ENCODE measurements at regions not wholly inside any gene's neighbourhood (a gene's known extent, or its start where the extent isn't known, plus 50 kb on each side); places are given as distances from the start of the nearest gene placed in this dataset.
"Not testable (repeated sequence)": the region's sequence is repeated elsewhere in the genome, so short reads cannot be mapped to it uniquely, and the experiment has no call there.

DNA sequence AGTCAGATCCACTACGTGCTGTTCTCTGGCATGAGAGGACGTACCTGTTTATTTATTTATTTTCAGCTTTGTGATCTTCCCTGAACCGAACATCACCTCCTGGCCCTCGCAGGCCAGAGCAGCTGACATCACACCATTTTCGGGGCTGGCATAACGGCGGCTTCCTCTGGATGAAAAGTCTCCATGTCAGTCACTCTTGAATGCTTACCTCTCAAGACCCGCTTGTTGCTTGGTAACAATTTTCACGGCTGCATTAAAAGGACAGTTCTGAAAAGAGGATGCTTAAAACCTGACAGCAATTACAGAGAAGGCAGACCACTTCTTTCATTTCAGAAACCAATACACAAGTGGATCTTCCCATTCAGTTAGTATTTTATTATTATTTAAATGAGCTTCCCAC, 159.8 kb upstream of the CDH4 start:
- H3K4me3 Mint-ChIP-seq: no peak overlapping the region
- H3K36me3 ChIP-seq (ENCODE audit: insufficient read depth, low read length): no peaks in the 10 kb centered on the region
- H3K36me3 Mint-ChIP-seq: no peaks in the 10 kb centered on the region
- no peak for DNase-seq
- CTCF ChIA-PET: interaction anchor here (1.3 kb wide), 1 partner anchor 9 kb away, joined by 3 read pairs; no protein-coding TSS in a partner anchor
- H3K27me3 Mint-ChIP-seq: peaks cover 0 to 10% of the 10 kb centered on the region in 2 donors
- no peaks in the 10 kb centered on the region for H3K9me3 ChIP-seq (ENCODE audit: low read length)
- H3K27ac Mint-ChIP-seq: no peak overlapping the region
- peaks cover 17 to 39% (median 30%) of the 10 kb centered on the region in 5 donors for H3K9me3 Mint-ChIP-seq
- no peak overlapping the region for H3K4me3 ChIP-seq (ENCODE audit: low read length)
- POLR2A ChIA-PET: no interaction called here
- H3K27ac ChIP-seq (ENCODE audit: low read depth, low read length): no peak overlapping the region
- H3K4me1 ChIP-seq (ENCODE audit: insufficient read depth, low read length): no peaks in the 10 kb centered on the region
- H3K27me3 ChIP-seq (ENCODE audit: insufficient read depth, low read length, poor library complexity, severe bottlenecking): no peaks in the 10 kb centered on the region
- no peaks in the 10 kb centered on the region for H3K4me1 Mint-ChIP-seq

GRCh38 chr20:61094581-61094980, 157.5 kb upstream of the CDH4 start:
- no peak overlapping the region for H3K4me3 ChIP-seq (ENCODE audit: low read length)
- no peak overlapping the region for H3K27ac ChIP-seq (ENCODE audit: low read depth, low read length)
- H3K4me3 Mint-ChIP-seq: no peak overlapping the region
- no peaks in the 10 kb centered on the region for H3K9me3 ChIP-seq (ENCODE audit: low read length)
- CTCF ChIA-PET: no interaction called here
- H3K27me3 Mint-ChIP-seq: peaks cover 0 to 7% of the 10 kb centered on the region in 2 donors
- POLR2A ChIA-PET: no interaction called here
- no peak for DNase-seq
- H3K36me3 ChIP-seq (ENCODE audit: insufficient read depth, low read length): no peaks in the 10 kb centered on the region
- no peak overlapping the region for H3K27ac Mint-ChIP-seq
- no peaks in the 10 kb centered on the region for H3K4me1 ChIP-seq (ENCODE audit: insufficient read depth, low read length)
- no peaks in the 10 kb centered on the region for H3K27me3 ChIP-seq (ENCODE audit: insufficient read depth, low read length, poor library complexity, severe bottlenecking)
- peaks cover 19 to 40% (median 30%) of the 10 kb centered on the region in 5 donors for H3K9me3 Mint-ChIP-seq
- no peaks in the 10 kb centered on the region for H3K4me1 Mint-ChIP-seq
- no peaks in the 10 kb centered on the region for H3K36me3 Mint-ChIP-seq

GRCh38 chr20:61096463-61096862, 155.6 kb upstream of the CDH4 start:
- H3K36me3 ChIP-seq (ENCODE audit: insufficient read depth, low read length): no peaks in the 10 kb centered on the region
- H3K9me3 Mint-ChIP-seq: peaks cover 21 to 41% (median 29%) of the 10 kb centered on the region in 5 donors
- DNase-seq: no peak
- CTCF ChIA-PET: no interaction called here
- no peaks in the 10 kb centered on the region for H3K4me1 ChIP-seq (ENCODE audit: insufficient read depth, low read length)
- H3K9me3 ChIP-seq (ENCODE audit: low read length): no peaks in the 10 kb centered on the region
- no peak overlapping the region for H3K4me3 Mint-ChIP-seq
- no peak overlapping the region for H3K4me3 ChIP-seq (ENCODE audit: low read length)
- no peak overlapping the region for H3K27ac Mint-ChIP-seq
- H3K27me3 Mint-ChIP-seq: peaks cover 0 to 5% of the 10 kb centered on the region in 2 donors
- no peaks in the 10 kb centered on the region for H3K36me3 Mint-ChIP-seq
- H3K27ac ChIP-seq (ENCODE audit: low read depth, low read length): no peak overlapping the region
- POLR2A ChIA-PET: no interaction called here
- H3K27me3 ChIP-seq (ENCODE audit: insufficient read depth, low read length, poor library complexity, severe bottlenecking): no peaks in the 10 kb centered on the region
- no peaks in the 10 kb centered on the region for H3K4me1 Mint-ChIP-seq

- no peak overlapping the region for H3K27ac Mint-ChIP-seq
- H3K9me3 Mint-ChIP-seq: peaks cover 16 to 30% (median 18%) of the 10 kb centered on the region in 5 donors
- ChIA-PET CTCF (no interaction called here), POLR2A (no interaction called here)
- H3K4me3 Mint-ChIP-seq: no peak overlapping the region
- Histone ChIP-seq H3K9me3 (ENCODE audit: low read length) (no peaks in the 10 kb centered on the region), H3K36me3 (ENCODE audit: insufficient read depth, low read length) (no peaks in the 10 kb centered on the region), H3K27me3 (ENCODE audit: insufficient read depth, low read length, poor library complexity, severe bottlenecking) (no peaks in the 10 kb centered on the region), H3K27ac (ENCODE audit: low read depth, low read length) (no peak overlapping the region), H3K4me3 (ENCODE audit: low read length) (no peak overlapping the region), H3K4me1 (ENCODE audit: insufficient read depth, low read length) (no peaks in the 10 kb centered on the region)
- peaks cover 0 to 2% (median 0%) of the 10 kb centered on the region in 3 donors for H3K4me1 Mint-ChIP-seq
- H3K36me3 Mint-ChIP-seq: no peaks in the 10 kb centered on the region
- no peak for DNase-seq
- peaks cover 2 to 4% of the 10 kb centered on the region in 2 donors for H3K27me3 Mint-ChIP-seq
Measured at GRCh38 chr20:61099806-61100205, 152.3 kb upstream of the CDH4 start.

- H3K27me3 ChIP-seq (ENCODE audit: insufficient read depth, low read length, poor library complexity, severe bottlenecking): no peaks in the 10 kb centered on the region
- H3K9me3 ChIP-seq (ENCODE audit: low read length): no peaks in the 10 kb centered on the region
- H3K27ac ChIP-seq (ENCODE audit: low read depth, low read length): no peak overlapping the region
- Mint-ChIP-seq H3K27ac (peak overlapping the region in 4 of 8 donors; percentile 26 to 78 (median 56)), H3K4me3 (no peak overlapping the region), H3K27me3 (peaks cover 1 to 4% of the 10 kb centered on the region in 2 donors), H3K36me3 (no peaks in the 10 kb centered on the region), H3K9me3 (peaks cover 12 to 24% (median 14%) of the 10 kb centered on the region in 5 donors), H3K4me1 (peaks cover 0 to 2% (median 0%) of the 10 kb centered on the region in 3 donors)
- POLR2A ChIA-PET: no interaction called here
- H3K4me3 ChIP-seq (ENCODE audit: low read length): no peak overlapping the region
- CTCF ChIA-PET: no interaction called here
- no peaks in the 10 kb centered on the region for H3K36me3 ChIP-seq (ENCODE audit: insufficient read depth, low read length)
- peak in 1 of 5 donors; percentile 7 for DNase-seq
- H3K4me1 ChIP-seq (ENCODE audit: insufficient read depth, low read length): no peaks in the 10 kb centered on the region
Measured at GRCh38 chr20:61100489-61100888, 151.6 kb upstream of the CDH4 start.

DNA sequence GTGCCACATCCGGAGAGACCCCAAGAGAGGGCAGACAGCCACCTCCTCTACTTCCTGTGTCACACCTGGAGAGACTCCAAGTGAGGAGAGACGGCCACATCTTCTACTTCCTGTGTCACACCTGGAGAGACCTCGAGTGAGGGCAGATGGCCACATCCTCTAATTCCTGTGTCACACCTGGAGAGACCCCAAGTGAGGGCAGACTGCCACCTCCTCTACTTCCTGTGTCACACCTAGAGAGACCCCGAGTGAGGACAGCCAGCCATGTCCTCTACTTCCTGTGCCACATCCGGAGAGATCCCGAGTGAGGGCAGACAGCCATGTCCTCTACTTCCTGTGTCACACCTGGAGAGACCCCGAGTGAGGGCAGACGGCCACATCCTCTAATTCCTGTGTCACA, 150.7 kb upstream of the CDH4 start:
- H3K9me3 ChIP-seq (ENCODE audit: low read length); H3K4me1 ChIP-seq (ENCODE audit: insufficient read depth, low read length); POLR2A ChIA-PET; H3K4me3 ChIP-seq (ENCODE audit: low read length); H3K27me3 Mint-ChIP-seq; H3K36me3 ChIP-seq (ENCODE audit: insufficient read depth, low read length); H3K4me1 Mint-ChIP-seq; H3K36me3 Mint-ChIP-seq; CTCF ChIA-PET; H3K4me3 Mint-ChIP-seq; H3K27ac ChIP-seq (ENCODE audit: low read depth, low read length); H3K27me3 ChIP-seq (ENCODE audit: insufficient read depth, low read length, poor library complexity, severe bottlenecking): not testable (repeated sequence)
- peaks cover 9 to 18% (median 12%) of the 10 kb centered on the region in 5 donors for H3K9me3 Mint-ChIP-seq
- peak overlapping the region in 4 of 8 donors; percentile 46 to 93 (median 81) for H3K27ac Mint-ChIP-seq
- peak in 1 of 5 donors; percentile 6 for DNase-seq

DNA sequence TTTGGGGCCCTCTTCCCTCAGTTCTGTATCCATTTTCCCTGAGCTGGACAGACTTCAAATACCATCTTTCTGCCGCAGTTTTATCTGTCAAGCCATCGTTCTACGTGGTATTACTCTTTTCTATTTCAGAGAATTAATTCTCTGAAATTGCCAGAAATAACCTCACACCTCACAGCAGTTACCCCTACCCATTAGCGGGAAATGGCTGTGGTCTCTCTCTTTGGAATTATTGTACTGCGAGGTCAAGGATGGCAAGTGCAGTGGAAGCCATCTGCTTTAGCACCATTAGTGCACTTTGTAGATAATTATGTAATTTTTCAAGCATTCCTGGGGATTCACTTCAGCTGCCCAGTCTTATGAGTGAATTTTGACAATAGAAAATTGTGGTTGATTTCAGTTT, 147.8 kb upstream of the CDH4 start:
- peaks cover 2 to 4% of the 10 kb centered on the region in 2 donors for H3K27me3 Mint-ChIP-seq
- no peaks in the 10 kb centered on the region for H3K36me3 Mint-ChIP-seq
- no peaks in the 10 kb centered on the region for H3K27me3 ChIP-seq (ENCODE audit: insufficient read depth, low read length, poor library complexity, severe bottlenecking)
- H3K9me3 ChIP-seq (ENCODE audit: low read length): no peaks in the 10 kb centered on the region
- no peak overlapping the region for H3K4me3 Mint-ChIP-seq
- H3K4me1 ChIP-seq (ENCODE audit: insufficient read depth, low read length): no peaks in the 10 kb centered on the region
- H3K4me1 Mint-ChIP-seq: peaks cover 0 to 2% (median 0%) of the 10 kb centered on the region in 3 donors
- H3K36me3 ChIP-seq (ENCODE audit: insufficient read depth, low read length): no peaks in the 10 kb centered on the region
- ChIA-PET POLR2A (no interaction called here), CTCF (interaction anchor here (1.0 kb wide), 1 partner anchor 10 kb away, joined by 3 read pairs; no protein-coding TSS in a partner anchor)
- no peak overlapping the region for H3K27ac ChIP-seq (ENCODE audit: low read depth, low read length)
- H3K27ac Mint-ChIP-seq: no peak overlapping the region
- peaks cover 0 to 10% (median 5%) of the 10 kb centered on the region in 5 donors for H3K9me3 Mint-ChIP-seq
- no peak overlapping the region for H3K4me3 ChIP-seq (ENCODE audit: low read length)
- no peak for DNase-seq

DNA sequence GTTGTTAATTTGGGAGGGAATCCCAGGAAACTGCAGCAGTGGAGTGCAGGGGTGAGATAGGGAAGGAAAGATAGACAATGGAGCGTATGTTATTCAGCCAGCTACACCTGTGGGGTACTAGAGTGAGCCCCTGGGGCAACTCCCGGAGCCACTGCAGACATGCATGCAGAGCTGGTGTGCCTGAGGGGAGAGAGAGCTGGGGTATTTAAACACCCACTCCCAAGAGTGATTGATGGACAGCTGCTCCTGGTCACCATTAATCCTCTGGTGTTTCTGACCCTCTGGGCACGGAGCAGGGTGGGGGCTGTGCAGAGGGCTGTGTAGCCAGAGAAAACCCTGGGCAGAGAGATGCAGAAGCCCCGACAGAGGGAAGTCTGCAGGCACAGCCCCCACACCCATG, 146.7 kb upstream of the CDH4 start:
- ChIA-PET POLR2A (no interaction called here), CTCF (interaction anchor here (1.0 kb wide), 1 partner anchor 9 kb away, joined by 3 read pairs; no protein-coding TSS in a partner anchor)
- Histone ChIP-seq H3K4me1 (ENCODE audit: insufficient read depth, low read length) (no peaks in the 10 kb centered on the region), H3K4me3 (ENCODE audit: low read length) (no peak overlapping the region), H3K9me3 (ENCODE audit: low read length) (no peaks in the 10 kb centered on the region), H3K27me3 (ENCODE audit: insufficient read depth, low read length, poor library complexity, severe bottlenecking) (no peaks in the 10 kb centered on the region), H3K27ac (ENCODE audit: low read depth, low read length) (no peak overlapping the region), H3K36me3 (ENCODE audit: insufficient read depth, low read length) (no peaks in the 10 kb centered on the region)
- Mint-ChIP-seq H3K36me3 (no peaks in the 10 kb centered on the region), H3K4me1 (peaks cover 0 to 2% (median 0%) of the 10 kb centered on the region in 3 donors), H3K27ac (no peak overlapping the region), H3K27me3 (peaks cover 4 to 11% of the 10 kb centered on the region in 2 donors), H3K9me3 (peaks cover 0 to 10% (median 2%) of the 10 kb centered on the region in 5 donors), H3K4me3 (no peak overlapping the region)
- DNase-seq: no peak
